ENCODE measurements at regions not wholly inside any gene's neighbourhood (a gene's known extent, or its start where the extent isn't known, plus 50 kb on each side); places are given as distances from the start of the nearest gene placed in this dataset.

DNA sequence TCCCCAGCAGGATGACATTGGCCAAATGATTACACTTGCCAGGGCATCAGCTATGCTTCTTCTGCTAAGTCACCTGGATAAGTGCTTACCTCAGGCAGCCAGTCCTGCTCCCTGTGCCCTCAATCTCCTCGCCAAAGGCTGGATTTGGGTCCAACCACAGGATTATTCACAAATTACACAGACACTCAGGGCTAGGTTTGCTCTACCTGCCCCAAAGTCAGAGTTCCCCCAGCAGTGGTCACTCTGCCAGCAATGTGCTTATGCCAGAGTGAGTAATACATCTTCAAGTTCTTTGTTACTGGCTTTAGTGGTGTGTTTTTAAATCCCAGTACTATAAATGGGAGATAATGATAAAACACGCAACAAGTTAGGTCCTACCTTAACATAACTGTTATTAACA lies 189.7 kb upstream of the SEMA3D start:
- no peaks in the 10 kb centered on the region for H3K4me1 ChIP-seq
- DNase-seq (no peak), ATAC-seq (no peak)
- H3K36me3 ChIP-seq (ENCODE audit: insufficient read depth in 1 of 2, low read depth in 1 of 2), result no peaks in the 10 kb centered on the region
- no peaks in the 10 kb centered on the region for H3K27me3 ChIP-seq (ENCODE audit: insufficient read depth in 3 of 3, low read length in 2 of 3)
- H3K4me3 ChIP-seq, result no peak overlapping the region
- WGBS, 3 donors, result 80 to 92% (median 90%) methylated on average over 2 of the region's 2 CpGs
- no peaks in the 10 kb centered on the region for H3K9me3 ChIP-seq
- no peak overlapping the region for H3K27ac ChIP-seq
- intact Hi-C loops (cut with DNase I), result no loop called here
- TF ChIP-seq, protein P1, sequence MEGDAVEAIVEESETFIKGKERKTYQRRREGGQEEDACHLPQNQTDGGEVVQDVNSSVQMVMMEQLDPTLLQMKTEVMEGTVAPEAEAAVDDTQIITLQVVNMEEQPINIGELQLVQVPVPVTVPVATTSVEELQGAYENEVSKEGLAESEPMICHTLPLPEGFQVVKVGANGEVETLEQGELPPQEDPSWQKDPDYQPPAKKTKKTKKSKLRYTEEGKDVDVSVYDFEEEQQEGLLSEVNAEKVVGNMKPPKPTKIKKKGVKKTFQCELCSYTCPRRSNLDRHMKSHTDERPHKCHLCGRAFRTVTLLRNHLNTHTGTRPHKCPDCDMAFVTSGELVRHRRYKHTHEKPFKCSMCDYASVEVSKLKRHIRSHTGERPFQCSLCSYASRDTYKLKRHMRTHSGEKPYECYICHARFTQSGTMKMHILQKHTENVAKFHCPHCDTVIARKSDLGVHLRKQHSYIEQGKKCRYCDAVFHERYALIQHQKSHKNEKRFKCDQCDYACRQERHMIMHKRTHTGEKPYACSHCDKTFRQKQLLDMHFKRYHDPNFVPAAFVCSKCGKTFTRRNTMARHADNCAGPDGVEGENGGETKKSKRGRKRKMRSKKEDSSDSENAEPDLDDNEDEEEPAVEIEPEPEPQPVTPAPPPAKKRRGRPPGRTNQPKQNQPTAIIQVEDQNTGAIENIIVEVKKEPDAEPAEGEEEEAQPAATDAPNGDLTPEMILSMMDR (IDR thresholded peaks at IDR 0.05), result no peak

DNA sequence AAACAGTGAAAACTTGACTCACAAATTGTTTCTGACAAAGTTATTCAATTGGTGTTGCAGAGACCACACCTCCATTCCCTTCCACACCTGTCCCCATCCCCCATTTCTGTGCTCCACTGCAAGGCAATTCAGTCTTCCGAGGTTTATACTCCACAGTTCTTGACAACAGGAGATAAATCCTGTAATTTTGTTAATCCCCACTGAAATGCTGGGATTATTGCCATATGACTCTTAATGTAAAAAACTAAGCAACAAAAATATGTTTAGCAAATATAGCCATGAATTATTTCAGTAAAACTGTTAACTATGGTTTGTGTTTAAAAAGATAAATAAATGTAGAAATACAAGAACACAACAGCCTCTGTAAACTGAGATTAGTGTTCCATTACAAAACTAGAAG lies 170.1 kb upstream of the SEMA3D start:
- Histone ChIP-seq H3K9me3 (no peaks in the 10 kb centered on the region), H3K4me1 (no peaks in the 10 kb centered on the region), H3K36me3 (ENCODE audit: insufficient read depth in 1 of 2, low read depth in 1 of 2) (no peaks in the 10 kb centered on the region), H3K27me3 (ENCODE audit: insufficient read depth in 3 of 3, low read length in 2 of 3) (no peaks in the 10 kb centered on the region), H3K4me3 (no peak overlapping the region), H3K27ac (no peak overlapping the region)
- WGBS, 3 donors, result 33 to 69% (median 54%) methylated on average over 1 of the region's 1 CpG
- intact Hi-C loops (cut with DNase I), result no loop called here
- no peak for DNase-seq
- ATAC-seq, result no peak
- TF ChIP-seq, protein P1 (IDR thresholded peaks at IDR 0.05), result no peak

DNA sequence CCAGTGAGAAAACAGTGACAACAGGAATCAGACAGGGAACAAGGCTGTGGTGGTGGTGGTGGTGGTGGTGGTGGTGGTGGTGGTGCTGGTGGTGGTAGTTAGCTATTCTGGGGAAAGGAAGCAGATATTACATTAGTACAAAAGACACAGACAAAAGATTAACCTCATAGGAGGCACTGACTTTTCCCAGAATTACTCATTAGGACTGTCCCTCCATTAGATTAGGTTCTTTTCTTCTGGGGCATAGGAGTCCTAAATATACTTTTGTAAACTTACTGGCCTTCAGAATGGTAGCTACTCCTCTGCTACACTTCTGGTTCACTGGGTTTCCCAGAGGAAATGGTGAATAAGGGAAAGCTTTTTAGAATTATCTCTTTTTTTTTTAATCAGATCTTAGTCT lies 156.6 kb upstream of the SEMA3D start:
- no peaks in the 10 kb centered on the region for H3K9me3 ChIP-seq
- no peak overlapping the region for H3K27ac ChIP-seq
- TF ChIP-seq, protein P1 (IDR thresholded peaks at IDR 0.05), result no peak
- H3K27me3 ChIP-seq (ENCODE audit: insufficient read depth in 3 of 3, low read length in 2 of 3), result no peaks in the 10 kb centered on the region
- DNase-seq (no peak), ATAC-seq (no peak)
- H3K4me3 ChIP-seq, result no peak overlapping the region
- intact Hi-C loops (cut with DNase I), result no loop called here
- no peaks in the 10 kb centered on the region for H3K36me3 ChIP-seq (ENCODE audit: insufficient read depth in 1 of 2, low read depth in 1 of 2)
- H3K4me1 ChIP-seq, result no peaks in the 10 kb centered on the region

DNA sequence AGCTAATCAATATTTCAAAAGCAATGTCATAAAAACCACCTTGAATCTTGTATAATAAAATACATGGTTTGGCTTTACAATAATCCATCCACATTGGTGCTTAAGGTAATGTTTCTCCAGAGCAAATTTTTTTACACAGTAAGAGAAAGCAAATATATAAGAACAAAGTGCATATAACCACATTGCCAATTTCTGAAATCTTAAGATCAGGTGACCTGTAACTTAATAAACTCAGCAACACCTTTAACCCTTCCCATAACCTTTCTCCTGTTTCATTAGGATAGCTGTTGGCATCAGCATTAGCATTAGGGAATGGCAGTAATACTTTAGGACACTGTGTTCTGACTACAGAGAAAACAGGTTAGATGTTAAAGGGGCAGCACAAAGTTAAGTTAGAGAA lies 155.9 kb upstream of the SEMA3D start:
- H3K9me3 ChIP-seq, result no peaks in the 10 kb centered on the region
- no peak for ATAC-seq
- no peaks in the 10 kb centered on the region for H3K27me3 ChIP-seq (ENCODE audit: insufficient read depth in 3 of 3, low read length in 2 of 3)
- no peaks in the 10 kb centered on the region for H3K36me3 ChIP-seq (ENCODE audit: insufficient read depth in 1 of 2, low read depth in 1 of 2)
- DNase-seq, result no peak
- TF ChIP-seq, protein P1 (IDR thresholded peaks at IDR 0.05), result no peak
- intact Hi-C loops (cut with DNase I), result no loop called here
- H3K4me1 ChIP-seq, result no peaks in the 10 kb centered on the region
- no peak overlapping the region for H3K27ac ChIP-seq
- H3K4me3 ChIP-seq, result no peak overlapping the region

DNA sequence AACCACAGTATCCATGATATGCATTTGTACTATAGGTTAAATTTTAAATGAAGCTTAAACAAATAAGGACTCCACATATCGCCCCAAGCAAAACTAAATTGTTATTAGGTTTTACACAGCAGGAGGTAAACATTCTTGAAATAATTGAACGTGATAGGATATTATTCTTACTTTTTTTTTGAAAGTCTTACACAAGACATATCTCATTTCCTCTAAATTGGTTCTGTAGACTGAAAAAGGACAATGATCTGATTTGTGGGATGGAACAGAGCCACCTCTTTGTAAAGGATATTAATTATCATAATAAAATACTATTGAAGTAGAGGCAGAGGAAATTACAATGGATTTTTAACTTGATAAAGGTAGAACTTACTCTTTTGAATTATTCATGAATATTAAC lies 155.1 kb upstream of the SEMA3D start:
- DNase-seq, result no peak
- TF ChIP-seq, protein P1 (IDR thresholded peaks at IDR 0.05), result no peak
- H3K4me3 ChIP-seq, result no peak overlapping the region
- no peaks in the 10 kb centered on the region for H3K36me3 ChIP-seq (ENCODE audit: insufficient read depth in 1 of 2, low read depth in 1 of 2)
- intact Hi-C loops (cut with DNase I), result no loop called here
- H3K27ac ChIP-seq, result no peak overlapping the region
- H3K4me1 ChIP-seq, result no peaks in the 10 kb centered on the region
- ATAC-seq, result no peak
- WGBS, 3 donors, result 49 to 53% (median 53%) methylated on average over 2 of the region's 2 CpGs
- H3K9me3 ChIP-seq, result no peaks in the 10 kb centered on the region
- no peaks in the 10 kb centered on the region for H3K27me3 ChIP-seq (ENCODE audit: insufficient read depth in 3 of 3, low read length in 2 of 3)

Measured in psoas muscle (tissue), 7 donors.